ENCODE measurements at regions not wholly inside any gene's neighbourhood (a gene's known extent, or its start where the extent isn't known, plus 50 kb on each side); places are given as distances from the start of the nearest gene placed in this dataset.

DNA sequence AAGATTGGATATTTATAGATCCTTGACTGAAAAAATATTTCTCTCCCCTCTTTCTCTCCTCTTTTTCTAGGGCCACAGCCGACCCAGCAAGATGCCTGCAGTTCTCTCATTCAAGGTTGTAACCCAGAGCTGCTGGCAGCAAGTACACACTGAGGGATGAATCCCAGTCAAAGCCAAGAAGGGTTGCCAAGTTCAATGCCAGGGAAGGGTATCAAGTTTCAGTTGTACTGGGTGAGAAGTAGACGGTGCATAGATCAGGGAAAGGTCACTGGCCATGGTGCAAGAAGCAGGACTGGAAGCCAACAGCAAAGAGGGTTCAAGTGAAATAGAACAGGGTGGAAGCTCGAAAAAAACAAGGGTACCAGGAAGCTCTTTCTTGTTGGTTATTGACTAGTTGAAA is 170.2 kb downstream of the NRP2 start:
- CTCF ChIA-PET, result interaction anchor here (0.9 kb wide), 1 partner anchor 24 kb away, joined by 4 read pairs; no protein-coding TSS in a partner anchor
- Histone ChIP-seq H3K4me3 (ENCODE audit: low read depth, low read length) (no peak overlapping the region), H3K36me3 (ENCODE audit: control insufficient read depth in 2 of 2, insufficient read depth in 1 of 2, low read length in 2 of 2) (no peaks in the 10 kb centered on the region), H3K27ac (ENCODE audit: extremely low read depth, low read depth, low read length) (no peak overlapping the region), H3K4me1 (ENCODE audit: control insufficient read depth, insufficient read depth, low read length) (no peaks in the 10 kb centered on the region), H3K9me3 (ENCODE audit: control insufficient read depth, insufficient read depth, low read depth, low read length) (no peaks in the 10 kb centered on the region)
- TF ChIP-seq ZBTB8A (tag by site-specific recombination; IDR thresholded peaks at IDR 0.05) (no peak), ZNF112 (tag by site-specific recombination; IDR thresholded peaks at IDR 0.05) (no peak), ZNF658 (tag by site-specific recombination; IDR thresholded peaks at IDR 0.05) (no peak), ZNF707 (tag by site-specific recombination; IDR thresholded peaks at IDR 0.05) (no peak), TCF7L2 (IDR thresholded peaks at IDR 0.05; ENCODE audit: borderline replicate concordance, low read depth, low read length) (no peak), ZNF10 (tag by site-specific recombination; IDR thresholded peaks at IDR 0.05) (no peak), ZBTB21 (tag by site-specific recombination; IDR thresholded peaks at IDR 0.05) (no peak), ZNF16 (tag by site-specific recombination; IDR thresholded peaks at IDR 0.05; ENCODE audit: low read depth) (no peak), BCL11A (tag by site-specific recombination; IDR thresholded peaks at IDR 0.05; ENCODE audit: low read depth) (no peak), ZNF623 (tag by site-specific recombination; IDR thresholded peaks at IDR 0.05) (no peak), ZNF211 (tag by site-specific recombination; IDR thresholded peaks at IDR 0.05; ENCODE audit: low read depth) (no peak), ZNF48 (tag by site-specific recombination; IDR thresholded peaks at IDR 0.05) (no peak), GLIS2 (tag by site-specific recombination; IDR thresholded peaks at IDR 0.05) (no peak), ZNF560 (tag by site-specific recombination; IDR thresholded peaks at IDR 0.05; ENCODE audit: borderline replicate concordance) (no peak), ZNF19 (tag by site-specific recombination; IDR thresholded peaks at IDR 0.05; ENCODE audit: low read depth) (no peak), ZBTB48 (tag by site-specific recombination; IDR thresholded peaks at IDR 0.05) (no peak), ZNF202 (tag by site-specific recombination; IDR thresholded peaks at IDR 0.05; ENCODE audit: borderline replicate concordance) (no peak)
- TF ChIP-seq, protein P1, sequence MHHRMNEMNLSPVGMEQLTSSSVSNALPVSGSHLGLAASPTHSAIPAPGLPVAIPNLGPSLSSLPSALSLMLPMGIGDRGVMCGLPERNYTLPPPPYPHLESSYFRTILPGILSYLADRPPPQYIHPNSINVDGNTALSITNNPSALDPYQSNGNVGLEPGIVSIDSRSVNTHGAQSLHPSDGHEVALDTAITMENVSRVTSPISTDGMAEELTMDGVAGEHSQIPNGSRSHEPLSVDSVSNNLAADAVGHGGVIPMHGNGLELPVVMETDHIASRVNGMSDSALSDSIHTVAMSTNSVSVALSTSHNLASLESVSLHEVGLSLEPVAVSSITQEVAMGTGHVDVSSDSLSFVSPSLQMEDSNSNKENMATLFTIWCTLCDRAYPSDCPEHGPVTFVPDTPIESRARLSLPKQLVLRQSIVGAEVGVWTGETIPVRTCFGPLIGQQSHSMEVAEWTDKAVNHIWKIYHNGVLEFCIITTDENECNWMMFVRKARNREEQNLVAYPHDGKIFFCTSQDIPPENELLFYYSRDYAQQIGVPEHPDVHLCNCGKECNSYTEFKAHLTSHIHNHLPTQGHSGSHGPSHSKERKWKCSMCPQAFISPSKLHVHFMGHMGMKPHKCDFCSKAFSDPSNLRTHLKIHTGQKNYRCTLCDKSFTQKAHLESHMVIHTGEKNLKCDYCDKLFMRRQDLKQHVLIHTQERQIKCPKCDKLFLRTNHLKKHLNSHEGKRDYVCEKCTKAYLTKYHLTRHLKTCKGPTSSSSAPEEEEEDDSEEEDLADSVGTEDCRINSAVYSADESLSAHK (tag by site-specific recombination; IDR thresholded peaks at IDR 0.05), result no peak
- TF ChIP-seq, protein P2, sequence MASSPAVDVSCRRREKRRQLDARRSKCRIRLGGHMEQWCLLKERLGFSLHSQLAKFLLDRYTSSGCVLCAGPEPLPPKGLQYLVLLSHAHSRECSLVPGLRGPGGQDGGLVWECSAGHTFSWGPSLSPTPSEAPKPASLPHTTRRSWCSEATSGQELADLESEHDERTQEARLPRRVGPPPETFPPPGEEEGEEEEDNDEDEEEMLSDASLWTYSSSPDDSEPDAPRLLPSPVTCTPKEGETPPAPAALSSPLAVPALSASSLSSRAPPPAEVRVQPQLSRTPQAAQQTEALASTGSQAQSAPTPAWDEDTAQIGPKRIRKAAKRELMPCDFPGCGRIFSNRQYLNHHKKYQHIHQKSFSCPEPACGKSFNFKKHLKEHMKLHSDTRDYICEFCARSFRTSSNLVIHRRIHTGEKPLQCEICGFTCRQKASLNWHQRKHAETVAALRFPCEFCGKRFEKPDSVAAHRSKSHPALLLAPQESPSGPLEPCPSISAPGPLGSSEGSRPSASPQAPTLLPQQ (tag by site-specific recombination; IDR thresholded peaks at IDR 0.05), result no peak
- POLR2A ChIA-PET, result no interaction called here

DNA sequence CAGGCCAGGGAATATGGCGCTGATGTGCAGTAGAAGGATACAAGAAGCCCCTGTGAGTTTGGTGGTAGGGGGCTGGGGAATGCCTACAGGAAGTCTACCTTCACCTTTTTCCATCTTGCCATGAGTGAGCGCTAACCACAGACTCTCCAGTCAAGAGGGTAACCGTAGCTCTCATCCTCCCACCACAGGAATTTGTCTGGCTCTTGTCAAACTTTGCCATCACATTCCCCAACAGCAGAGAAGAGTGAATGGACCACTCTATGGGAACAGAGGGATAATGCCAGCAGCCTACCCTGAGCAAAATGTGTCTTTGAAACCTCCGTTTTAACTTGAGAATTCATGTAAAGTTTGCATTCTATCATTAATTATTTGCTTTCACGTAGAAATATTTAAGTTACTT is 168.3 kb downstream of the NRP2 start:
- Histone ChIP-seq H3K4me3 (ENCODE audit: low read depth, low read length) (no peak overlapping the region), H3K4me1 (ENCODE audit: control insufficient read depth, insufficient read depth, low read length) (no peaks in the 10 kb centered on the region), H3K9me3 (ENCODE audit: control insufficient read depth, insufficient read depth, low read depth, low read length) (no peaks in the 10 kb centered on the region), H3K36me3 (ENCODE audit: control insufficient read depth in 2 of 2, insufficient read depth in 1 of 2, low read length in 2 of 2) (no peaks in the 10 kb centered on the region), H3K27ac (ENCODE audit: extremely low read depth, low read depth, low read length) (no peak overlapping the region)
- TF ChIP-seq ZNF837 (tag by site-specific recombination; IDR thresholded peaks at IDR 0.05) (no peak), ZNF560 (tag by site-specific recombination; IDR thresholded peaks at IDR 0.05; ENCODE audit: borderline replicate concordance) (no peak), ZNF146 (tag by site-specific recombination; IDR thresholded peaks at IDR 0.05) (no peak)
- POLR2A ChIA-PET, result no interaction called here
- CTCF ChIA-PET, result no interaction called here

DNA sequence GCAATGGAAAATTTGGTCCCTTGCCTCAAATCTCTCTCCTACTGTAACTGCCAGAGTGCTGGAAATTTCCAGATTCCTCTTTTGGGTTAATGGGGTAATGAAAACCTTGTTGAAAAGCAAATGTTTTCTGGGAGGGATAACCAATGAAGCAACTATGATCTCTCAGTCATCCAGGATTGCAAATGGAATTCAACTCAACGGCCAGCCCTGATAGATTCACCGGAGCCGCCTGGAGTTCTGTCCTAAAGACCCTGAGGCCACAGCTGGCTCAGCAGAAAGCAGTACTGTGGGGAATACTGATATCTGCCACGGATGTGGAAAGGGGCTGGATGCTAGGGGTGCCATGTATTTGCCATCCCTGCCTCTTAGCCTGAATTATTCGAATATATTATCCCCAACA is 167.8 kb downstream of the NRP2 start:
- Histone ChIP-seq H3K4me3 (ENCODE audit: low read depth, low read length) (no peak overlapping the region), H3K4me1 (ENCODE audit: control insufficient read depth, insufficient read depth, low read length) (no peaks in the 10 kb centered on the region), H3K36me3 (ENCODE audit: control insufficient read depth in 2 of 2, insufficient read depth in 1 of 2, low read length in 2 of 2) (no peaks in the 10 kb centered on the region), H3K9me3 (ENCODE audit: control insufficient read depth, insufficient read depth, low read depth, low read length) (no peaks in the 10 kb centered on the region), H3K27ac (ENCODE audit: extremely low read depth, low read depth, low read length) (no peak overlapping the region)
- POLR2A ChIA-PET, result no interaction called here
- CTCF ChIA-PET, result no interaction called here
- TF ChIP-seq YY2 (tag by site-specific recombination; IDR thresholded peaks at IDR 0.05), result no peak
- TF ChIP-seq OSR2 (tag by site-specific recombination; IDR thresholded peaks at IDR 0.05), result no peak
- no peak for TF ChIP-seq ZNF248 (tag by site-specific recombination; IDR thresholded peaks at IDR 0.05)
- TF ChIP-seq ZNF311 (tag by site-specific recombination; IDR thresholded peaks at IDR 0.05; ENCODE audit: borderline replicate concordance), result no peak
- TF ChIP-seq ZBTB17 (tag by site-specific recombination; IDR thresholded peaks at IDR 0.05), result no peak
- TF ChIP-seq ZNF394 (tag by site-specific recombination; IDR thresholded peaks at IDR 0.05; ENCODE audit: borderline replicate concordance), result no peak
- no peak for TF ChIP-seq REPIN1 (tag by site-specific recombination; IDR thresholded peaks at IDR 0.05; ENCODE audit: low read depth)
- TF ChIP-seq, protein P3, sequence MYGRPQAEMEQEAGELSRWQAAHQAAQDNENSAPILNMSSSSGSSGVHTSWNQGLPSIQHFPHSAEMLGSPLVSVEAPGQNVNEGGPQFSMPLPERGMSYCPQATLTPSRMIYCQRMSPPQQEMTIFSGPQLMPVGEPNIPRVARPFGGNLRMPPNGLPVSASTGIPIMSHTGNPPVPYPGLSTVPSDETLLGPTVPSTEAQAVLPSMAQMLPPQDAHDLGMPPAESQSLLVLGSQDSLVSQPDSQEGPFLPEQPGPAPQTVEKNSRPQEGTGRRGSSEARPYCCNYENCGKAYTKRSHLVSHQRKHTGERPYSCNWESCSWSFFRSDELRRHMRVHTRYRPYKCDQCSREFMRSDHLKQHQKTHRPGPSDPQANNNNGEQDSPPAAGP (tag by site-specific recombination; IDR thresholded peaks at IDR 0.05), result no peak
- no peak for TF ChIP-seq ZNF830 (tag by site-specific recombination; IDR thresholded peaks at IDR 0.05; ENCODE audit: low read depth)
